ENCODE measurements at regions not wholly inside any gene's neighbourhood (a gene's known extent, or its start where the extent isn't known, plus 50 kb on each side); places are given as distances from the start of the nearest gene placed in this dataset.

DNA sequence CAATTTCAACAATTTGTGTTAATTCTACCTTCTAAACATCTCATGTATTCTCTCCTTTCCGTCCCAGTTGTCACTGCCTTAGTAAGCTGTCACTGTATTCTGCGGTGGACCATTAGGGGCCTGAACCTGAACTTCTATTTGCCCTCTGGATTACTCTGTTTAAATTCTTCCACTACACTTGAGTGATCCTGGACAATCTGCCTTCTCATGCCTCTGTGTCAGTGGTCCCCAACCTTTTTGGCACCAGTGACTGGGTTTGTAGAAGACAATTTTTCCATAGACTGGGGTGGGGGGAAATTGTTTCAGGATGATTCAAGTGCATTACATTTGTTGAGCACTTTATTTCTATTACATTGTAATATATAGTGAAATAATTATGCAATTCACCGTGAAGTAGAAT lies 1157.6 kb upstream of the SEMA6A start:
- Mint-ChIP-seq H3K4me3 (no peak overlapping the region), H3K36me3 (ENCODE audit: low read depth) (no peaks in the 10 kb centered on the region), H3K4me1 (no peaks in the 10 kb centered on the region), H3K27ac (no peak overlapping the region), H3K27me3 (ENCODE audit: insufficient read depth, low read depth, poor library complexity) (no peaks in the 10 kb centered on the region), H3K9me3 (no peaks in the 10 kb centered on the region; the same call in 2 of the 3 replicates)
- H3K27me3 ChIP-seq (ENCODE audit: insufficient read depth), result no peaks in the 10 kb centered on the region
- H2AFZ ChIP-seq, result no peak overlapping the region
- ATAC-seq, result no peak
- no peak overlapping the region for H3K27ac ChIP-seq (ENCODE audit: low read depth)
- no peak for TF ChIP-seq STAT1 (IDR thresholded peaks at IDR 0.05; ENCODE audit: unreplicated experiment)
- no peak for TF ChIP-seq POLR2AphosphoS5 (IDR thresholded peaks at IDR 0.05; ENCODE audit: low read depth)
- TF ChIP-seq, protein P1, sequence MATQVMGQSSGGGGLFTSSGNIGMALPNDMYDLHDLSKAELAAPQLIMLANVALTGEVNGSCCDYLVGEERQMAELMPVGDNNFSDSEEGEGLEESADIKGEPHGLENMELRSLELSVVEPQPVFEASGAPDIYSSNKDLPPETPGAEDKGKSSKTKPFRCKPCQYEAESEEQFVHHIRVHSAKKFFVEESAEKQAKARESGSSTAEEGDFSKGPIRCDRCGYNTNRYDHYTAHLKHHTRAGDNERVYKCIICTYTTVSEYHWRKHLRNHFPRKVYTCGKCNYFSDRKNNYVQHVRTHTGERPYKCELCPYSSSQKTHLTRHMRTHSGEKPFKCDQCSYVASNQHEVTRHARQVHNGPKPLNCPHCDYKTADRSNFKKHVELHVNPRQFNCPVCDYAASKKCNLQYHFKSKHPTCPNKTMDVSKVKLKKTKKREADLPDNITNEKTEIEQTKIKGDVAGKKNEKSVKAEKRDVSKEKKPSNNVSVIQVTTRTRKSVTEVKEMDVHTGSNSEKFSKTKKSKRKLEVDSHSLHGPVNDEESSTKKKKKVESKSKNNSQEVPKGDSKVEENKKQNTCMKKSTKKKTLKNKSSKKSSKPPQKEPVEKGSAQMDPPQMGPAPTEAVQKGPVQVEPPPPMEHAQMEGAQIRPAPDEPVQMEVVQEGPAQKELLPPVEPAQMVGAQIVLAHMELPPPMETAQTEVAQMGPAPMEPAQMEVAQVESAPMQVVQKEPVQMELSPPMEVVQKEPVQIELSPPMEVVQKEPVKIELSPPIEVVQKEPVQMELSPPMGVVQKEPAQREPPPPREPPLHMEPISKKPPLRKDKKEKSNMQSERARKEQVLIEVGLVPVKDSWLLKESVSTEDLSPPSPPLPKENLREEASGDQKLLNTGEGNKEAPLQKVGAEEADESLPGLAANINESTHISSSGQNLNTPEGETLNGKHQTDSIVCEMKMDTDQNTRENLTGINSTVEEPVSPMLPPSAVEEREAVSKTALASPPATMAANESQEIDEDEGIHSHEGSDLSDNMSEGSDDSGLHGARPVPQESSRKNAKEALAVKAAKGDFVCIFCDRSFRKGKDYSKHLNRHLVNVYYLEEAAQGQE (IDR thresholded peaks at IDR 0.05; ENCODE audit: unreplicated experiment), result no peak
- H3K4me1 ChIP-seq (ENCODE audit: insufficient read depth), result no peaks in the 10 kb centered on the region
- H4K20me1 ChIP-seq (replicated peaks; ENCODE audit: insufficient read depth), result no peaks in the 10 kb centered on the region
- no peak for DNase-seq (ENCODE audit: low spot score)
- H3K36me3 ChIP-seq (ENCODE audit: insufficient read depth), result no peaks in the 10 kb centered on the region
- no peak overlapping the region for H3K4me2 ChIP-seq
- peaks cover 6% of the 10 kb centered on the region; the same call in 1 of the 2 replicates for H3K9me2 ChIP-seq (ENCODE audit: insufficient read depth)
- H3K79me2 ChIP-seq (replicated peaks; ENCODE audit: insufficient read depth), result no peaks in the 10 kb centered on the region
- no peaks in the 10 kb centered on the region for H3F3A ChIP-seq (replicated peaks; ENCODE audit: low read depth)
- no peak overlapping the region for H3K4me3 ChIP-seq

DNA sequence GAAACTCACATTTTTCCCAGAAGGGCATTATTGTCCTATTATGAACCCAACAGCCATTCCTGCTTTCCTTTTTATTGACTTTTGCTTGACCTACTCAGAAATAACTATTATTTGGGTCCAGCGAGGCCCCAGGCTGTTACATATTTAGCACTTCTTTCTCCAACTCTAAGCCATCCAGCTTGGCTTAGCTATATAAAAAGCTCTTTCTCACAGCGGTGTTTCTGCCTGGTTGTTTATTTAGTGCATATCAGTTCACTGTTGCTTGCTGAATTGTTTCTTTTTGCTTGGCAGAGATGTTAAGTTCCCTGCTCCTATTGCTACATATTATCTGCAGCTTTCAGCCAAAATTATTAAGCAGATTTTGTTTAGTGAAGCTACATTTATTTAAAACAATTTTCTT lies 1156.8 kb upstream of the SEMA6A start:
- H3K79me2 ChIP-seq (replicated peaks; ENCODE audit: insufficient read depth), result no peaks in the 10 kb centered on the region
- H3K4me3 Mint-ChIP-seq, result no peak overlapping the region
- no peak overlapping the region for H3K4me2 ChIP-seq
- H4K20me1 ChIP-seq (replicated peaks; ENCODE audit: insufficient read depth), result no peaks in the 10 kb centered on the region
- H3K27me3 ChIP-seq (ENCODE audit: insufficient read depth), result no peaks in the 10 kb centered on the region
- no peaks in the 10 kb centered on the region for H3K36me3 ChIP-seq (ENCODE audit: insufficient read depth)
- no peaks in the 10 kb centered on the region for H3K27me3 Mint-ChIP-seq (ENCODE audit: insufficient read depth, low read depth, poor library complexity)
- no peak overlapping the region for H3K27ac ChIP-seq (ENCODE audit: low read depth)
- H3K9me3 Mint-ChIP-seq, result no peaks in the 10 kb centered on the region; the same call in 2 of the 3 replicates
- H2AFZ ChIP-seq, result no peak overlapping the region
- no peaks in the 10 kb centered on the region for H3K4me1 ChIP-seq (ENCODE audit: insufficient read depth)
- no peak for ATAC-seq
- H3K36me3 Mint-ChIP-seq (ENCODE audit: low read depth), result no peaks in the 10 kb centered on the region
- no peak overlapping the region for H3K27ac Mint-ChIP-seq
- peaks cover 6% of the 10 kb centered on the region; the same call in 1 of the 2 replicates for H3K9me2 ChIP-seq (ENCODE audit: insufficient read depth)
- no peak overlapping the region for H3K4me3 ChIP-seq
- no peaks in the 10 kb centered on the region for H3K4me1 Mint-ChIP-seq
- DNase-seq (ENCODE audit: low spot score), result no peak
- no peaks in the 10 kb centered on the region for H3F3A ChIP-seq (replicated peaks; ENCODE audit: low read depth)
- TF ChIP-seq STAT1 (IDR thresholded peaks at IDR 0.05; ENCODE audit: unreplicated experiment) (no peak), ZNF331 (CRISPR knock-in tag; IDR thresholded peaks at IDR 0.05; ENCODE audit: low read depth) (no peak), EZH2phosphoT487 (IDR thresholded peaks at IDR 0.05; ENCODE audit: unreplicated experiment) (no peak), CREB1 (CRISPR knock-in tag; IDR thresholded peaks at IDR 0.05; ENCODE audit: low read depth) (no peak), NANOG (IDR thresholded peaks at IDR 0.05; ENCODE audit: borderline replicate concordance) (no peak)
- TF ChIP-seq, protein P2, sequence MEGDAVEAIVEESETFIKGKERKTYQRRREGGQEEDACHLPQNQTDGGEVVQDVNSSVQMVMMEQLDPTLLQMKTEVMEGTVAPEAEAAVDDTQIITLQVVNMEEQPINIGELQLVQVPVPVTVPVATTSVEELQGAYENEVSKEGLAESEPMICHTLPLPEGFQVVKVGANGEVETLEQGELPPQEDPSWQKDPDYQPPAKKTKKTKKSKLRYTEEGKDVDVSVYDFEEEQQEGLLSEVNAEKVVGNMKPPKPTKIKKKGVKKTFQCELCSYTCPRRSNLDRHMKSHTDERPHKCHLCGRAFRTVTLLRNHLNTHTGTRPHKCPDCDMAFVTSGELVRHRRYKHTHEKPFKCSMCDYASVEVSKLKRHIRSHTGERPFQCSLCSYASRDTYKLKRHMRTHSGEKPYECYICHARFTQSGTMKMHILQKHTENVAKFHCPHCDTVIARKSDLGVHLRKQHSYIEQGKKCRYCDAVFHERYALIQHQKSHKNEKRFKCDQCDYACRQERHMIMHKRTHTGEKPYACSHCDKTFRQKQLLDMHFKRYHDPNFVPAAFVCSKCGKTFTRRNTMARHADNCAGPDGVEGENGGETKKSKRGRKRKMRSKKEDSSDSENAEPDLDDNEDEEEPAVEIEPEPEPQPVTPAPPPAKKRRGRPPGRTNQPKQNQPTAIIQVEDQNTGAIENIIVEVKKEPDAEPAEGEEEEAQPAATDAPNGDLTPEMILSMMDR (conservative IDR thresholded peaks at IDR 0.05; ENCODE audit: low read depth in 2 of 2), result no peak
- TF ChIP-seq, protein P3, sequence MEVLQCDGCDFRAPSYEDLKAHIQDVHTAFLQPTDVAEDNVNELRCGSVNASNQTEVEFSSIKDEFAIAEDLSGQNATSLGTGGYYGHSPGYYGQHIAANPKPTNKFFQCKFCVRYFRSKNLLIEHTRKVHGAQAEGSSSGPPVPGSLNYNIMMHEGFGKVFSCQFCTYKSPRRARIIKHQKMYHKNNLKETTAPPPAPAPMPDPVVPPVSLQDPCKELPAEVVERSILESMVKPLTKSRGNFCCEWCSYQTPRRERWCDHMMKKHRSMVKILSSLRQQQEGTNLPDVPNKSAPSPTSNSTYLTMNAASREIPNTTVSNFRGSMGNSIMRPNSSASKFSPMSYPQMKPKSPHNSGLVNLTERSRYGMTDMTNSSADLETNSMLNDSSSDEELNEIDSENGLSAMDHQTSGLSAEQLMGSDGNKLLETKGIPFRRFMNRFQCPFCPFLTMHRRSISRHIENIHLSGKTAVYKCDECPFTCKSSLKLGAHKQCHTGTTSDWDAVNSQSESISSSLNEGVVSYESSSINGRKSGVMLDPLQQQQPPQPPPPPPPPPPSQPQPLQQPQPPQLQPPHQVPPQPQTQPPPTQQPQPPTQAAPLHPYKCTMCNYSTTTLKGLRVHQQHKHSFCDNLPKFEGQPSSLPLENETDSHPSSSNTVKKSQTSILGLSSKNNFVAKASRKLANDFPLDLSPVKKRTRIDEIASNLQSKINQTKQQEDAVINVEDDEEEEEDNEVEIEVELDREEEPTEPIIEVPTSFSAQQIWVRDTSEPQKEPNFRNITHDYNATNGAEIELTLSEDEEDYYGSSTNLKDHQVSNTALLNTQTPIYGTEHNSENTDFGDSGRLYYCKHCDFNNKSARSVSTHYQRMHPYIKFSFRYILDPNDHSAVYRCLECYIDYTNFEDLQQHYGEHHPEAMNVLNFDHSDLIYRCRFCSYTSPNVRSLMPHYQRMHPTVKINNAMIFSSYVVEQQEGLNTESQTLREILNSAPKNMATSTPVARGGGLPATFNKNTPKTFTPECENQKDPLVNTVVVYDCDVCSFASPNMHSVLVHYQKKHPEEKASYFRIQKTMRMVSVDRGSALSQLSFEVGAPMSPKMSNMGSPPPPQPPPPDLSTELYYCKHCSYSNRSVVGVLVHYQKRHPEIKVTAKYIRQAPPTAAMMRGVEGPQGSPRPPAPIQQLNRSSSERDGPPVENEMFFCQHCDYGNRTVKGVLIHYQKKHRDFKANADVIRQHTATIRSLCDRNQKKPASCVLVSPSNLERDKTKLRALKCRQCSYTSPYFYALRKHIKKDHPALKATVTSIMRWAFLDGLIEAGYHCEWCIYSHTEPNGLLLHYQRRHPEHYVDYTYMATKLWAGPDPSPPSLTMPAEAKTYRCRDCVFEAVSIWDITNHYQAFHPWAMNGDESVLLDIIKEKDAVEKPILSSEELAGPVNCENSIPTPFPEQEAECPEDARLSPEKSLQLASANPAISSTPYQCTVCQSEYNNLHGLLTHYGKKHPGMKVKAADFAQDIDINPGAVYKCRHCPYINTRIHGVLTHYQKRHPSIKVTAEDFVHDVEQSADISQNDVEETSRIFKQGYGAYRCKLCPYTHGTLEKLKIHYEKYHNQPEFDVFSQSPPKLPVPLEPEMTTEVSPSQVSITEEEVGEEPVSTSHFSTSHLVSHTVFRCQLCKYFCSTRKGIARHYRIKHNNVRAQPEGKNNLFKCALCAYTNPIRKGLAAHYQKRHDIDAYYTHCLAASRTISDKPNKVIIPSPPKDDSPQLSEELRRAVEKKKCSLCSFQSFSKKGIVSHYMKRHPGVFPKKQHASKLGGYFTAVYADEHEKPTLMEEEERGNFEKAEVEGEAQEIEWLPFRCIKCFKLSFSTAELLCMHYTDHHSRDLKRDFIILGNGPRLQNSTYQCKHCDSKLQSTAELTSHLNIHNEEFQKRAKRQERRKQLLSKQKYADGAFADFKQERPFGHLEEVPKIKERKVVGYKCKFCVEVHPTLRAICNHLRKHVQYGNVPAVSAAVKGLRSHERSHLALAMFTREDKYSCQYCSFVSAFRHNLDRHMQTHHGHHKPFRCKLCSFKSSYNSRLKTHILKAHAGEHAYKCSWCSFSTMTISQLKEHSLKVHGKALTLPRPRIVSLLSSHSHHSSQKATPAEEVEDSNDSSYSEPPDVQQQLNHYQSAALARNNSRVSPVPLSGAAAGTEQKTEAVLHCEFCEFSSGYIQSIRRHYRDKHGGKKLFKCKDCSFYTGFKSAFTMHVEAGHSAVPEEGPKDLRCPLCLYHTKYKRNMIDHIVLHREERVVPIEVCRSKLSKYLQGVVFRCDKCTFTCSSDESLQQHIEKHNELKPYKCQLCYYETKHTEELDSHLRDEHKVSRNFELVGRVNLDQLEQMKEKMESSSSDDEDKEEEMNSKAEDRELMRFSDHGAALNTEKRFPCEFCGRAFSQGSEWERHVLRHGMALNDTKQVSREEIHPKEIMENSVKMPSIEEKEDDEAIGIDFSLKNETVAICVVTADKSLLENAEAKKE (CRISPR knock-in tag; IDR thresholded peaks at IDR 0.05), result no peak

Data from GM23338 (cell line).